ENCODE measurements at regions not wholly inside any gene's neighbourhood (a gene's known extent, or its start where the extent isn't known, plus 50 kb on each side); places are given as distances from the start of the nearest gene placed in this dataset.

DNA sequence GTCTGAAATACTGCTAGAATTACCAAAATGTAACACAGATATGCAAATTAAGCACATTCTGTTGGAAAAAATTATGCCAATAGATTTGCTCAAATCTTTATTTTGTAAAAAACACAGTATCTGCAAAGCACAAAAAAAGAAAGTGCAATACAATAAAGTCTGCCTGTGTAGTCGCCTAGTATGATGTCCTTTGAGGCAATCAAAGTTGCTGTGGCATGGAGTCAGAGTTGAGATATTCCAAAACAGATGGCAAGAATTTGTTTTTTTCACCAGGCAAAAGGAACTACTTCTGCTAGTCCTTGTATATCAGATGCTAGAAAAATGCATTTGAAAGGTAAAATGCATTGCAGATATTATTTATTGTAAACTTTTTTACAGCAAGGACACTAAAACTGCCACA, 531.3 kb upstream of the TMEFF2 start:
- Histone ChIP-seq H3K9me3 (peaks cover 0 to 2% (median 0%) of the 10 kb centered on the region in 4 donors), H3K27ac (no peak overlapping the region), H3K36me3 (no peaks in the 10 kb centered on the region), H3K4me3 (no peak overlapping the region), H3K27me3 (no peaks in the 10 kb centered on the region), H3K4me1 (no peaks in the 10 kb centered on the region)
- no peak for DNase-seq
- TF ChIP-seq EP300 (IDR thresholded peaks at IDR 0.05) (no peak), POLR2A (IDR thresholded peaks at IDR 0.05) (no peak), POLR2AphosphoS5 (IDR thresholded peaks at IDR 0.05) (no peak)
- TF ChIP-seq, protein P1, sequence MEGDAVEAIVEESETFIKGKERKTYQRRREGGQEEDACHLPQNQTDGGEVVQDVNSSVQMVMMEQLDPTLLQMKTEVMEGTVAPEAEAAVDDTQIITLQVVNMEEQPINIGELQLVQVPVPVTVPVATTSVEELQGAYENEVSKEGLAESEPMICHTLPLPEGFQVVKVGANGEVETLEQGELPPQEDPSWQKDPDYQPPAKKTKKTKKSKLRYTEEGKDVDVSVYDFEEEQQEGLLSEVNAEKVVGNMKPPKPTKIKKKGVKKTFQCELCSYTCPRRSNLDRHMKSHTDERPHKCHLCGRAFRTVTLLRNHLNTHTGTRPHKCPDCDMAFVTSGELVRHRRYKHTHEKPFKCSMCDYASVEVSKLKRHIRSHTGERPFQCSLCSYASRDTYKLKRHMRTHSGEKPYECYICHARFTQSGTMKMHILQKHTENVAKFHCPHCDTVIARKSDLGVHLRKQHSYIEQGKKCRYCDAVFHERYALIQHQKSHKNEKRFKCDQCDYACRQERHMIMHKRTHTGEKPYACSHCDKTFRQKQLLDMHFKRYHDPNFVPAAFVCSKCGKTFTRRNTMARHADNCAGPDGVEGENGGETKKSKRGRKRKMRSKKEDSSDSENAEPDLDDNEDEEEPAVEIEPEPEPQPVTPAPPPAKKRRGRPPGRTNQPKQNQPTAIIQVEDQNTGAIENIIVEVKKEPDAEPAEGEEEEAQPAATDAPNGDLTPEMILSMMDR (IDR thresholded peaks at IDR 0.05): no peak
- intact Hi-C loops (cut with DNase I): no loop called here
- 51 to 86% methylated on average over 1 of the region's 1 CpG for WGBS, 2 donors

DNA sequence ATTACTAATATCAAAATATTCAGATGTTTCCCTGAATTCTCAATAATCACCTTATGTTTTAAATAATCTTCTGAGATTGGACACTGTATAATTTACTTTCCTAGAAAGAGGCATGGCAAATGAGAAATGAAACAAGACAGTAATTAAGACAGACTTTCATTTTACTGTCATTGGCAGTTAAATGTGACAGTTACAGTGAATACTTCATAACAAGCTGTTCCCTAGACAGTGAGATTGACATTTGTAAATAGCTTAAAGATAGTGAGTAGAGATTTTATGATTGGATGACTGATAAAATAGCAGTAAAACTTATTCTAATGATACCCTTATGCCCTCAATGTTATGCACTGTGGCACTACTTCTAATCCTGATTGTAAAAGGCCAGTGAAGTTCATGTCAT, 524.9 kb upstream of the TMEFF2 start:
- Histone ChIP-seq H3K27me3 (no peaks in the 10 kb centered on the region), H3K9me3 (no peaks in the 10 kb centered on the region), H3K36me3 (no peaks in the 10 kb centered on the region), H3K4me1 (no peaks in the 10 kb centered on the region), H3K27ac (no peak overlapping the region), H3K4me3 (no peak overlapping the region)
- no peak for TF ChIP-seq POLR2A (IDR thresholded peaks at IDR 0.05)
- TF ChIP-seq, protein P1 (IDR thresholded peaks at IDR 0.05): no peak
- intact Hi-C loops (cut with DNase I): no loop called here
- DNase-seq: no peak

DNA sequence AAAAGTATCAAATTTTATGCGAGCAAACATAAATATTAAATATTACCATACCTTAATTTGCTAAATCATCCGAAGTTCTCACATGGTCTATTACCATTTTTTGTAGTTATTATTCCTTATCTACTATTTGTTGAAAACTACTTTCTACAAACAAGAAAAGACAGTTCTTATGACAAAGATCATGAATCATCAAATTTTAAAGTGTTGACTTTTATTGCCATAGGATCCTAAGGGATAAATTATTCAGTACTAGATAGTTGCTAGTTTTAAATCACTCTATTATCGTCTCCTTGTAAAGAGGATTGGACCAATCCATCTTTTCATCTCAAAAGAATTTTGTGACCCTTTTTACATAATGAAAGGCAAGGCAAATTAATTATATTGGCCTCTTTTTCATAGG, 523.6 kb upstream of the TMEFF2 start:
- no peak overlapping the region for H3K27ac ChIP-seq
- H3K9me3 ChIP-seq: no peaks in the 10 kb centered on the region
- H3K4me3 ChIP-seq: no peak overlapping the region
- no peaks in the 10 kb centered on the region for H3K27me3 ChIP-seq
- no peaks in the 10 kb centered on the region for H3K36me3 ChIP-seq
- H3K4me1 ChIP-seq: no peaks in the 10 kb centered on the region
- intact Hi-C loops (cut with DNase I): no loop called here
- TF ChIP-seq POLR2AphosphoS5 (IDR thresholded peaks at IDR 0.05): no peak
- no peak for TF ChIP-seq POLR2A (IDR thresholded peaks at IDR 0.05)
- no peak for TF ChIP-seq EP300 (IDR thresholded peaks at IDR 0.05)
- TF ChIP-seq, protein P1 (IDR thresholded peaks at IDR 0.05): no peak
- 89 to 93% methylated on average over 3 of the region's 3 CpGs for WGBS, 2 donors
- no peak for DNase-seq

DNA sequence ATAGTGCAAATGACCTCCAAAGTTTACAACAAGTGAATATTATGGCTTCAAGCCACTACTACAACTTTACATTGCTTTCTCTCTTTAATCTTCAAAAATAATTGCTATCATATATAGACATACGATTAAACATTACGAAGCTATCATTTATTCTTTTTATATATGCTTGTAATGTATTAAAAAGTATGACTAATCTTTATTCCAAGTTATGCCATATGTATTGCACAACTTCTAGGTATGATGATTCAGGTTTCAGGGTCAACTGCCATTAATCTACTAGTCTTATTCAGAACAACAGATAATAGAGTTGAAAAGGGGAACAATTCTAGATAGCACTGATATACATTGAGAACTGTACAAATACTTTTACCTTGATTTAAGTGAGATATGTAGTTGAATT, 506.2 kb upstream of the TMEFF2 start:
- no peak for TF ChIP-seq EP300 (IDR thresholded peaks at IDR 0.05)
- TF ChIP-seq, protein P1 (IDR thresholded peaks at IDR 0.05): no peak
- TF ChIP-seq POLR2A (IDR thresholded peaks at IDR 0.05): no peak
- TF ChIP-seq POLR2AphosphoS5 (IDR thresholded peaks at IDR 0.05): no peak
- WGBS, 2 donors: 66 to 74% methylated on average over 2 of the region's 2 CpGs
- H3K9me3 ChIP-seq: no peaks in the 10 kb centered on the region
- no peak overlapping the region for H3K27ac ChIP-seq
- no peaks in the 10 kb centered on the region for H3K4me1 ChIP-seq
- no peak for DNase-seq
- H3K4me3 ChIP-seq: no peak overlapping the region
- H3K27me3 ChIP-seq: no peaks in the 10 kb centered on the region
- intact Hi-C loops (cut with DNase I): no loop called here
- H3K36me3 ChIP-seq: no peaks in the 10 kb centered on the region

DNA sequence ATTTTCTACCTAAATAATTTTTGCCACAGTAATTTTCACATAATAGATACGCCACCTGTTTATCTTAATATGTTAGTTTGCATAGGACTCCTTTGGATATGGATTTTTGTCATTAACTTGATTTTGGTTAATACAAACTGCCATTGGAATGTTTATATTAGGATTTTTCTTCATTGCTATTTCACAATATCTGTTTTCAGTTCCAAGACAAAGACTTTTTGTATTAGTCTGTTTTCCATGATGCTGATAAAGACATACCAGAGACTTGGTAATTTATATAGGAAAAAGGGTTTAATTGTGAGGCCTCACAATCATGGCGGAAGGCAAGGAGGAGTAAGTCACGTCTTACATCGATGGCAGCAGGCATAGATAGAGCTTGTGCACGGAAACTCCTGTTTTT, 503.1 kb upstream of the TMEFF2 start:
- Histone ChIP-seq H3K4me3 (no peak overlapping the region), H3K27me3 (no peaks in the 10 kb centered on the region), H3K9me3 (no peaks in the 10 kb centered on the region), H3K27ac (no peak overlapping the region), H3K4me1 (no peaks in the 10 kb centered on the region), H3K36me3 (no peaks in the 10 kb centered on the region)
- intact Hi-C loops (cut with DNase I): no loop called here
- WGBS, 2 donors: 85 to 90% methylated on average over 5 of the region's 5 CpGs
- DNase-seq: no peak
- no peak for TF ChIP-seq EP300 (IDR thresholded peaks at IDR 0.05)
- no peak for TF ChIP-seq POLR2AphosphoS5 (IDR thresholded peaks at IDR 0.05)
- no peak for TF ChIP-seq POLR2A (IDR thresholded peaks at IDR 0.05)
- TF ChIP-seq, protein P1 (IDR thresholded peaks at IDR 0.05): no peak

Data from sigmoid colon (tissue), 6 donors.